ENCODE measurements at regions not wholly inside any gene's neighbourhood (a gene's known extent, or its start where the extent isn't known, plus 50 kb on each side); places are given as distances from the start of the nearest gene placed in this dataset.

DNA sequence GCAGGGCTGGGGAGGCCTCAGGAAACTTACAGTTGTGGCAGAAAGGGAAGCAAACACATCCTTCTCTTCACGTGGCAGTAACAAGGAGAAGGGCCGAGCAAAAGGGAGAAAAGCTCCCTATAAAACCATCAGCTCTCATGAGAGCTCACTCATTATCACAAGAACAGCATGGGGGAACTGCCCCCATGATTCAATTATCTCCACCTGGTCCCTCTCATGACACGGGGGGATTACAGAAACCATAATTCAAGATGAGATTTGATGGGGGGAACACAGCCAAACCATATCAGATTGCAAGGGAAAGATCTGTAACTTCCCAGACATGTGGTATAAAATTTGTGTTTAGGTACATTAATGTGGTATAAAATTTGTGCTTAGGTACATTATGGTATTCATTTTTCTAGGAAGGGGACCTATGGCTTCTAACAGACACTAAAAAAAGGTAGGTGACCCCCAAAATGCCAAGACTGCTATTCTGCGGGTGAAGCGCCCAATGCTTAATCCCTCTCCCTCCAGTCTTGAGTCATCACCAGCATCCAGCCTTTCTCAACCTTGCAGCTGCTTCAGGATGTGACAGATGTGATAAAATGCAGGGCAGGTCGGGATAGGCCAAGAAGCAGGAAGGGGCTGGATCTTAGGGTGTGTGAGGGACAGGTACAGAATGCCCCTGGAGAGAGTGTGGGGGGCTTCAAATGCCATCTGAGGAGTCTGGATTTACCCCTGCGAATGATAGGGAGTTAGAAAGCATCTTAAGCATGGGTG, 57.7 kb upstream of the AMPD3 start:
- no peak overlapping the region for H3K4me2 ChIP-seq (ENCODE audit: low read depth, low read length)
- no peaks in the 10 kb centered on the region for H4K20me1 ChIP-seq (ENCODE audit: insufficient read depth, low read length)
- peak overlapping the region; percentile 72; the same call in 2 of the 3 replicates for H2BK15ac ChIP-seq (ENCODE audit: low read depth, low read length)
- in situ Hi-C loops (cut with MboI; ENCODE audit: low sequenced_read_pairs): no loop called here
- WGBS, 2 experiments (ENCODE audit: extremely low coverage in 2 of 2, insufficient read length in 1 of 2): 100% methylated on average over 1 of the region's 7 CpGs; no CpG with 5 or more reads in 1 of the 2 experiments
- H4K5ac ChIP-seq (ENCODE audit: low read depth, low read length): no peak overlapping the region
- H2AK5ac ChIP-seq (ENCODE audit: low read depth, low read length): peak overlapping the region; percentile 70
- H3K4me3 ChIP-seq (ENCODE audit: insufficient read depth, low read depth, low read length): no peak overlapping the region
- no peaks in the 10 kb centered on the region for H3K9me3 ChIP-seq (ENCODE audit: control insufficient read depth, insufficient read depth, low read length)
- no TSS peak for BruUV-seq (replicated peaks)
- no peak overlapping the region for H2AFZ ChIP-seq (replicated peaks; ENCODE audit: low read length, poor library complexity)
- DNase-seq (peak; percentile 41), ATAC-seq (ENCODE audit: low read depth) (no peak)
- intact Hi-C loops (cut with micrococcal nuclease): no loop called here
- no peak overlapping the region; the same call in 1 of the 2 replicates for H3K14ac ChIP-seq (replicated peaks; ENCODE audit: low read depth, low read length)
- no peak overlapping the region for H2BK5ac ChIP-seq (ENCODE audit: low read depth, low read length, poor library complexity, severe bottlenecking)
- ChIA-PET CTCF (interaction anchor here (1.0 kb wide), 1 partner anchor 9 kb away, joined by 4 read pairs; no protein-coding TSS in a partner anchor), POLR2A (ENCODE audit: unreplicated experiment) (no interaction called here)
- H3K56ac ChIP-seq (ENCODE audit: extremely low read depth, insufficient read depth, low read length): no peak overlapping the region
- peaks cover 36% of the 10 kb centered on the region for H3K9me1 ChIP-seq (ENCODE audit: insufficient read depth, low read length)
- H3K27ac ChIP-seq (ENCODE audit: insufficient read depth, low read length): no peak overlapping the region
- H2BK20ac ChIP-seq (ENCODE audit: low read depth, low read length): no peak overlapping the region
- H2BK120ac ChIP-seq (ENCODE audit: low read depth, low read length): peak overlapping the region; percentile 61; the same call in 1 of the 2 replicates
- H2AK9ac ChIP-seq (replicated peaks; ENCODE audit: low read depth, low read length, poor library complexity): no peak overlapping the region
- H3K79me1 ChIP-seq (ENCODE audit: low read depth in 1 of 2, low read length in 2 of 2): no peaks in the 10 kb centered on the region; a peak in 1 of 4 replicates
- H3K4me1 ChIP-seq (ENCODE audit: control insufficient read depth, insufficient read depth, low read length): peaks cover 35% of the 10 kb centered on the region
- dilution Hi-C loops (cut with HindIII; ENCODE audit: low sequenced_read_pairs, unreplicated experiment): no loop called here
- no peaks in the 10 kb centered on the region for H3K27me3 ChIP-seq (ENCODE audit: control insufficient read depth, insufficient read depth, low read length)
- H3K36me3 ChIP-seq (ENCODE audit: control insufficient read depth, insufficient read depth, low read length): no peaks in the 10 kb centered on the region
- H4K8ac ChIP-seq (ENCODE audit: low read depth in 2 of 2, low read length in 2 of 2): no peak overlapping the region
- H3K23ac ChIP-seq (ENCODE audit: low read depth, low read length): 0 out of 2 replicates have a peak overlapping the region, but pooled peaks have one; percentile 18
- H4K91ac ChIP-seq (ENCODE audit: insufficient read depth, low read depth, low read length): 0 out of 2 replicates have a peak overlapping the region, but pooled peaks have one; percentile 26
- peak overlapping the region; percentile 58 for H3K4ac ChIP-seq (ENCODE audit: low read depth, low read length)
- H3K9ac ChIP-seq (ENCODE audit: low read depth, low read length): no peak overlapping the region
- TF ChIP-seq RCOR1 (IDR thresholded peaks at IDR 0.05; ENCODE audit: insufficient replicate concordance, low read length): no peak
- TF ChIP-seq BHLHE40 (IDR thresholded peaks at IDR 0.05; ENCODE audit: low read depth, low read length): no peak
- TF ChIP-seq NFE2L2 (IDR thresholded peaks at IDR 0.05; ENCODE audit: low read depth, low read length): no peak
- no peak for TF ChIP-seq MAFK (IDR thresholded peaks at IDR 0.05; ENCODE audit: low read depth, low read length)
- peak overlapping the region; percentile 40; the same call in 1 of the 2 replicates for H3K18ac ChIP-seq (ENCODE audit: low read depth, low read length)

Measured in IMR-90 (cell line).